Activated T-cell treated with anti-CD3 and anti-CD28 coated beads, Interleukin-2, amount 50 U/mL, for 4 hours (primary cell): ENCODE measurements at regions not wholly inside any gene's neighbourhood (a gene's known extent, or its start where the extent isn't known, plus 50 kb on each side); places are given as distances from the start of the nearest gene placed in this dataset.
"Not testable (repeated sequence)": the region's sequence is repeated elsewhere in the genome, so short reads cannot be mapped to it uniquely, and the experiment has no call there.

Experiments
- ATAC-seq, 2 donors: fragments of 200-7000 bp; cut with Tn5 transposase; one replicate each; pipeline ENCODE4 v1.10.0; 2021
- DNase-seq: peaks from one replicate; pipeline ENCODE4 v3.0.0-alpha.2; 2020
- H3K27me3 Mint-ChIP-seq: one replicate; pipeline ENCODE4 v1.8.0; 2021; ENCODE audit warnings: low read depth, mixed read lengths
- H3K36me3 Mint-ChIP-seq: one replicate; pipeline ENCODE4 v1.8.0; 2022; ENCODE audit warnings: mixed read lengths; ENCODE audit not compliant: insufficient read depth
- H3K4me1 Mint-ChIP-seq: one replicate; pipeline ENCODE4 v1.8.0; 2021; ENCODE audit warnings: low read depth, mixed read lengths
- H3K4me3 Mint-ChIP-seq: one replicate; pipeline ENCODE4 v1.8.0; 2021; ENCODE audit warnings: mild to moderate bottlenecking, moderate library complexity, mixed read lengths
- H3K9me3 Mint-ChIP-seq: one replicate; pipeline ENCODE4 v1.8.0; 2021; ENCODE audit warnings: mixed read lengths

DNA sequence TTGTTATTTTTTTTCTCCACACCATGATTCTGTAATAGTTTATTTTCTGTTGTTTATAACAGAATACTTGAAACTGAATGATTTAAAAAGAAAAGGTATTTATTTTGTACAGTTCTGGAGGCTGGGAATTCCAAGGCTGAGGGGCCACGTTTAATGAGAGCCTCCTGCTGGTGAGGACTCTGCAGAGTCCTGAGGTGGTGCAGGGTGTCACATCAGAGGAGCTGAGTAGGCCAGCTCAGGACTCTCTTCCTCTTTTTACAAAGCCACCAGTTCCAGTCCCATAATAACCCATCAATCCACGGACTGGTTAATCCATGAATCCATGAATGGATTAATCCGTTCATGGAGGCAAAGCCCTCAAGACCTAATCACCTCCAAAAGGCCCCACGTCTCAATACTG lies 71.6 kb downstream of the TFAP2A start:
- Mint-ChIP-seq H3K9me3 (no peaks in the 10 kb centered on the region), H3K4me3 (no peak overlapping the region), H3K4me1 (no peaks in the 10 kb centered on the region), H3K36me3 (no peaks in the 10 kb centered on the region), H3K27me3 (peaks cover 3% of the 10 kb centered on the region)
- DNase-seq (no peak), ATAC-seq (no peak)

DNA sequence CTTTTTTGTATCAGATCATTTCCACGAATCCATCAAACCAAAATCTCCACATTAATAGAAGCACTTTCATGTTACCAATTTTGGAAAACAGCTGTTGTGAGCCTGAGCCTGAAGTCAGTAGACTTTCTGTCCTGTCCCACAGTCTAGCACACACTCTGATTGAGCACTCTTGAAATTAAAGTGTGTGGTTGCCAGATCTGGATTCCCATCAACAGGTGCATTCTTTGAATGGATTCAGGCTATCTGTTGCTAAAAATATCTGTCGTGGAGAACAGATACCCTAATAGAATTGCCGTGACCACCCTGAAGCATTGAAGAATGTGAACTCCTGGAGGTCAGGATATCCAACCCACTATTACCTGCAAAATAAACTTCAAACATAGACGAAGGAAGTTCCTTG lies 73.3 kb downstream of the TFAP2A start:
- no peak for DNase-seq

DNA sequence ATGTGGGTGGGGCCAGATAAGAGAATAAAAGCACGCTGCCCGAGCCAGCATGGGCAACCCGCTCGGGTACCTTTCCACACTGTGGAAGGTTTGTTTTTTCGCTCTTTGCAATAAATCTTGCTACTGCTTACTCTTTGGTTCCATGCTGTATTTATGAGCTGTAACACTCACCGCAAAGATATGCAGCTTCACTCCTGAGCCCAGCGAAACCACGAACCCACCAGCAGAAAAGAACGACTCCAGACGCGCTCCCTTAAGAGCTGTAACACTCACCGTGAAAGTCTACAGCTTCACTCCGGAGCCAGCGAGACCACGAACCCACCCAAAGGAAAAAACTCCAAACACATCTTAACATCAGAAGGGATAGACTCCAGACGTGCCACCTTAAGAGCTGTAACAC lies 76.7 kb downstream of the TFAP2A start:
- no peaks in the 10 kb centered on the region for H3K36me3 Mint-ChIP-seq
- DNase-seq (no peak), ATAC-seq (no peak)
- H3K4me1 Mint-ChIP-seq, result no peaks in the 10 kb centered on the region
- H3K9me3 Mint-ChIP-seq, result no peaks in the 10 kb centered on the region
- H3K4me3 Mint-ChIP-seq, result no peak overlapping the region
- peaks cover 4% of the 10 kb centered on the region for H3K27me3 Mint-ChIP-seq

More for the DNA sequence above, 73.3 kb downstream of the TFAP2A start:
- H3K9me3 Mint-ChIP-seq, result no peaks in the 10 kb centered on the region
- H3K4me3 Mint-ChIP-seq, result no peak overlapping the region
- ATAC-seq, result no peak
- peaks cover 3% of the 10 kb centered on the region for H3K27me3 Mint-ChIP-seq
- H3K36me3 Mint-ChIP-seq, result no peaks in the 10 kb centered on the region
- no peaks in the 10 kb centered on the region for H3K4me1 Mint-ChIP-seq

DNA sequence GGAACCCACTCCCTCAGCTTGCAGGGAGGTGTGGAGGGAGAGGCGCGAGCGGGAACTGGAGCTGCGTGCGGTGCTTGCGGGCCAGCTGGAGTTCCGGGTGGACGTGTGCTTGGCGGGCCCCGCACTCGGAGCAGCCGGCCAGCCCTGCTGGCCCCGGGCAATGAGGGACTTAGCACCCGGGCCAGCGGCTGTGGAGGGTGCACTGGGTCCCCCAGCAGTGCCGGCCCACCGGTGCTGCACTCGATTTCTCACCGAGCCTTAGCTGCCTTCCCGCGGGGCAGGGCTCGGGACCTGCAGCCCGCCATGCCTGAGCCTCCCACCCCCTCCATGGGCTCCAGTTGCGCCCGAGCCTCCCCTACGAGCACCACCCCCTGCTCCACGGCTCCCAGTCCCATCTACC lies 77.5 kb downstream of the TFAP2A start:
- not testable (repeated sequence) for DNase-seq, H3K4me3 Mint-ChIP-seq, H3K27me3 Mint-ChIP-seq, ATAC-seq, H3K36me3 Mint-ChIP-seq, H3K4me1 Mint-ChIP-seq, H3K9me3 Mint-ChIP-seq

DNA sequence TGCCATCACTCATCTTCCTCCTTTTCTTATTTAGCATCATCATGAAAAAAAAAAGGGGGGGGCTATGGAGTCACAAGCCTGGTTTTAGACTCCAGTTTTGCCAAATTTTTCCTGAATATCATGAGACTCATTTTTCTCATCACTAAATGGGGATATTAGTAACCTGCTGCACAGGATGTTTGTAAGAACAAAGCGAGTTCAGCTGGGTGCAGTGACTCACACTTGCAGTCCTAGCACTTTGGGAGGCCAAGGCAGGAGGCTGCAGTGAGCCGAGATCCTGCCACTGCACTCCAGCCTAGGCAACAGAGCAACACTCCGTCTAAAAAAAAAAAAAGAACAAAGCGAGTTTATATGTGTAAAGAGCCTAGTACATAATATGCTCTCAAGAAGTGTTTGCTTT lies 82.8 kb downstream of the TFAP2A start:
- no peak overlapping the region for H3K4me3 Mint-ChIP-seq
- peaks cover 3% of the 10 kb centered on the region for H3K27me3 Mint-ChIP-seq
- ATAC-seq (no peak), DNase-seq (no peak)
- H3K36me3 Mint-ChIP-seq, result no peaks in the 10 kb centered on the region
- no peaks in the 10 kb centered on the region for H3K9me3 Mint-ChIP-seq
- H3K4me1 Mint-ChIP-seq, result no peaks in the 10 kb centered on the region

DNA sequence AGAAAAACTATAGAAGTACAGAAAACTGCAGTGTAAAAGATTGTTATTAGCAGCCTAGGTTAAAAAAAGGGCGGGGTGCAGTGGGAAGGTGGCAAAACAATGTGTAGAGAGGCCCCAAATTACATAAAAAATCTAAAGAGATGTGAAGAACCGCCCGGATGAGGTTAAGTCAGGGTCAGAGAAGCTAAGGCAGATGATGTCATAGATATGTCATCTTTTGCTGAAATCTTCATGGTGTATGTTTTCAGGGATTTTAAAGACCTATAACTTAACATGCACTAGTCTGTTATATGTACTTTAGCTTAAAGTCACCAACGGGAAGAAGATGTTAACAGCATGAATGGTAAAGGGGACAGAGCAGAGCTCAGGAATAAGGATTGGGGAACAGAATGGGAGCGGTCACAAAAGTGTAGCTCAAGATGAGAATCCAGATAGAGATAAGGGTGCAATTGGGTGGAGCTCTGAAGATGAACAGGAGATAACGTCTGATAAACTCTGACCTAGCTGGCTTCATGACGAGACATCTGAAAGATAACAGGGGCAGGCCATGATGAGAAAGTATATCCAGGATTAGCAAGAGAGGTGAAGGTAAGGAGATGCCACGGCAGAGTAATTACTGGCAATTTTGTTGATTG lies 83.4 kb downstream of the TFAP2A start:
- H3K36me3 Mint-ChIP-seq, result no peaks in the 10 kb centered on the region
- H3K4me1 Mint-ChIP-seq, result no peaks in the 10 kb centered on the region
- peaks cover 3% of the 10 kb centered on the region for H3K27me3 Mint-ChIP-seq
- DNase-seq (no peak), ATAC-seq (no peak)
- H3K9me3 Mint-ChIP-seq, result no peaks in the 10 kb centered on the region
- H3K4me3 Mint-ChIP-seq, result no peak overlapping the region

DNA sequence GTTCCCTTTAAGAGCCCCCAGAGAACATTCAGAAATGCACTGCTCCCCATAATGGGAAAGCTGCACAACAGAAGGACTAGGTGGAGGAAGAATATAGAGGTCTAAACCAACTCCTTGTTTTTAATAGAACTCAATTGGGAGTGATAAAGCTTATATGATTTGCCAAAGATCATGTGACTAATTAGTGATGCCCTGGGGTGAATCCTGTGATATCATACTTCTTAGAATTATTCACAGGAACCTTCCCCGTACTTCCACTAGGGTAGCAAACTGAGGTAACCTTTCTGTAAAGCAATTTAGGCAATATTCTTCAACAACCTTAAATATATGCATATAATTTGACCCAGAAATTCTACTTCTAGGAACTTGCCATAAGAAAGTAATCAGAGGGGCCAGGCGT lies 84.4 kb downstream of the TFAP2A start:
- Mint-ChIP-seq H3K9me3 (no peaks in the 10 kb centered on the region), H3K27me3 (peaks cover 3% of the 10 kb centered on the region), H3K4me1 (no peaks in the 10 kb centered on the region), H3K4me3 (no peak overlapping the region), H3K36me3 (no peaks in the 10 kb centered on the region)
- ATAC-seq (no peak), DNase-seq (no peak)

DNA sequence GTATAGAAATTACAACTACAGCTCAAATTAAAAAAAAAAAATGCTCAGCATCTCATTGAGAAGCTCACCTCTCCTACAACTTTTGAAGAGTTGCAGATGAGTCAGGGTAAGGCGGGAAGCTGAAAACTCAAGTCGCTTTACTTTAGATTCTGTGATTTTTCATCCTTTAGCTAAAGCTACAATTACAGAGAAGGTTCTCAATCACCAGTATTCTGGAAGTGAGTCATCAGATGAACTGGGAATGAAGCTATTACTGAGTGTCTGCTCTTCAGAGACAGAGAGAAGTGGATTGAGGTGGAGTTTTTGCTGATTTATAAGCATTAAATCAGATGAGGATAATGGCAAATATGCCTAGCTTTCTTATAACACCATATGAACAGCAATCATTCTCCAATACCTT lies 91.9 kb downstream of the TFAP2A start:
- peaks cover 4% of the 10 kb centered on the region for H3K9me3 Mint-ChIP-seq
- no peaks in the 10 kb centered on the region for H3K36me3 Mint-ChIP-seq
- no peak for ATAC-seq

DNA sequence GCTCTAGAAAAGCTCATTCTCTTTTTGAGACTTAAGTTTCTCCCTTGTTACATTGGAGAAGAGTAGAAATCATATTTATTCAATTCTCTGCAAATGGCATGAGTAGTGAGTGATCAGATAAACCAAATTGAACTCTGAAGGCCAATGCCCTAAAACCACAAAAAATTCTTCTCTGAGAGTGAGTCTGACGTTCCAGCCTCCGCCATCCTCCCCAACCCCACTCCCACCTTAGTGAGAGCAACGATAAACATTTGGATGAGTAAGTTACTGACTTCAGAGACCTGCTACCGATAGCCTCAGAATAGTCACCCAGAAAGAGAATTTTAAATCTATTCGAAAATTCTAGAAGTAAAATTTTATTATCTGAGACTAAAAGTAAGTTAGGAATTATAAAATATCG lies 94.6 kb downstream of the TFAP2A start:
- Mint-ChIP-seq H3K4me1 (no peaks in the 10 kb centered on the region), H3K27me3 (peaks cover 2% of the 10 kb centered on the region), H3K4me3 (no peak overlapping the region), H3K9me3 (peaks cover 4% of the 10 kb centered on the region), H3K36me3 (no peaks in the 10 kb centered on the region)
- no peak for DNase-seq
- no peak for ATAC-seq

More for the DNA sequence above, 91.9 kb downstream of the TFAP2A start:
- DNase-seq, result no peak
- Mint-ChIP-seq H3K4me3 (no peak overlapping the region), H3K4me1 (no peaks in the 10 kb centered on the region), H3K27me3 (no peaks in the 10 kb centered on the region)

DNA sequence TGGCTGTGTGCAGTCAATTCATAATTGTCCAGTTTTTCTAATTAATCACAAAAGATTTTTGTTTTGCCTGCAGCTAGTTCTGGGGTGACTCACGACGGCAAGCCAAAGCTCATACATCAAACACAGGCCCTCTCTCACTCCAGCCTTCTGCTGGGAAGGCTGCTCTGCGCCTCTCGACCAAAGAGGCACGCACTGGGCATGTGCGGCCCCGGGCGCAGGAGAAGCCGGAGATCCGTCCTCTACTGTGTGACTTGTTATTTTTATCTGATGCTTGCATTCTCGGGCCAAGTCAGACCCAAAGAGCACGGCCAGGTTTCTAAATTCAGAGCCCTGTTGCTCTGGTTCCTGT lies 98.5 kb downstream of the TFAP2A start:
- Mint-ChIP-seq H3K4me3 (no peak overlapping the region), H3K36me3 (no peaks in the 10 kb centered on the region), H3K4me1 (no peaks in the 10 kb centered on the region), H3K9me3 (peaks cover 4% of the 10 kb centered on the region), H3K27me3 (peaks cover 4% of the 10 kb centered on the region)
- no peak for ATAC-seq
- DNase-seq, result no peak

DNA sequence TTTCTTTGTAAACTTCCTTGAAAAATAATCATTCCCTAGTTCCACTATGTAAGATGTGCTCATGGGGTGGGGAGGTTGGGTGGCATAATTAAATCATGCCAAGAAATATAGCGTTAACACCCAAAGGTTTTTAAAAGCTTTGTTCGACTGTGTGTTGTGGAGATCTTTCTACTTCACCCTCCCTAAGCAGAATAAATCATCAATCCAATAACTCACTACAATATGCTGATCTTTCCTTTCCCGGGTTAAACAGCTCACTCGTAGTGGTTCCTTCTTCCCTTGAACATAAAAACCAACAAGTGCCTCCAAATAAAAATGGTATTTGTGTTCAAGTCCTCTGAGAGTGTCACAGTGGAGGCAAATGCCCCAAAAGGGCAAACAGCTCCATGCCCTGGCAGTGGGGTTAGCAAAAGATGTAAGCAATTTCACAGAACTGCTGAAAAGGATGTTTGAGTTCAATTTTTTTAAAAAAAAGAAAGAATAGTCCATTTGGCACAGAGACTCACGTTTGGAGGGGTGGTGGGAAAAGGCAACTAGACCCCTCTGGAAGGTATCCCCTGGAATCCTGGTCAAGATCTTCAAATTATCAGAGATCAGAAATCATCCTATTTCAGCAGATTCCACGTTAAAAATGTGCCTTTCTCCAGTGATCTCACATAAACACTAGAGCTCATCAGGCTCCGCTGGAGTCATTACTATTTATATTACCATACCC lies 99.1 kb downstream of the TFAP2A start:
- DNase-seq, result no peak
- Mint-ChIP-seq H3K36me3 (no peaks in the 10 kb centered on the region), H3K4me1 (no peaks in the 10 kb centered on the region)

DNA sequence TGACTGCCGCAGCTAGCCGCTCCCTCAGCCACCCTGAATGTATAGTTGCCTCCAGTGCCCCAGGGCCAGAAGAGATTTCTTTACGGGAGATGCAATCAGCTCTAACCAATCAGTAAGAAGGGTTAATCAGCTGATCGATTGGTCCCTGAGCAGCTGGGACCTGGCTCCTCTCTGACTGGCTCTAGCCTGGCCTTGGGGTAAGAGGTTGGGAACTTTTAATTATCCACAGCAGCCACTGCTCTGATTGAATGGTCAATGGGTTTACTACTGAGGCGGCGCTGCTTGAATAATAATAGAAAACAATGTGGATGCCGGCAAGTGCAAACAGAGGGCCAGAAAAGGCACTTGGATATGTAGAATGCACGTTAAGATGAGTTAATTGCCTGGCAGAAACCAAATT lies 99.8 kb downstream of the TFAP2A start:
- Mint-ChIP-seq H3K4me1 (no peaks in the 10 kb centered on the region), H3K9me3 (peaks cover 4% of the 10 kb centered on the region), H3K4me3 (no peak overlapping the region), H3K36me3 (no peaks in the 10 kb centered on the region), H3K27me3 (peaks cover 4% of the 10 kb centered on the region)
- no peak for DNase-seq
- no peak for ATAC-seq

More for the DNA sequence above, 99.1 kb downstream of the TFAP2A start:
- H3K4me3 Mint-ChIP-seq, result no peak overlapping the region
- peaks cover 4% of the 10 kb centered on the region for H3K27me3 Mint-ChIP-seq
- peaks cover 4% of the 10 kb centered on the region for H3K9me3 Mint-ChIP-seq
- ATAC-seq, result no peak

DNA sequence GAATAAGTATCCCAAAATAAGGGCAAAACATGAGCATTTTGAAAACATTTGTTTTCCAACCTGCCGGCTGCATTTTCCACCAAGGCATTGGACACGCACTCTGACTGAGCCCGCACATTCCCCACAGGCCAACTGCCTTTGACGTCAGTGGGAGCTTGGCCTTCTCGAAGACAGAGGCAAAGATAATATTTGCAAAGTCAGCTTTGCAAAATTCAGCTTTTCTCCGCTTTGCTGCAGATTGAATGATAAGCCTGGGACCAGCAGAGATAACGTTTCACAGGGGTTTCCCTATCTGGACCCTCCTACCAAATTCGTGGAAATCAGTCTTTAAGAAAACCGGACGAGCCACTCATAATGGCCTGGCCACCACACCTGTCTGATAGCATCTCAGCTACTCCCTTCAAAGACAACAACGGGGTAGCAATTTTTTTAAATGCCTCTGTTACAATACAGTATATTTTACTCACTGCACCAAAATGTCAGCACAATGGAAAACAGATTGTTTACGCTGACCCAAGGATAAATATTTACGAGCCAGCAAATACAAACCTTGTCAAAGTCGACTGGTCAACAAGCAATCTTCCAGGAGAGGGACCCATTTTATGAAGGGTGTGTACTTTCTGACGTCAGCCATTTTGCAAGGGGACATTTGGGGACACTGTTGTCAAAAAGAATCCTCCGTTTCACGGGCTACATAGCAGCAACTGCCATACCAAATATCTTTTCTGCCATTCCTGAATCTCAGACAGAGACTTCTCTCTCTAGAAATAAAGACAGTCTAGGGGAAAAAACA lies 100.5 kb downstream of the TFAP2A start:
- H3K4me3 Mint-ChIP-seq, result no peak overlapping the region
- ATAC-seq, result no peak

DNA sequence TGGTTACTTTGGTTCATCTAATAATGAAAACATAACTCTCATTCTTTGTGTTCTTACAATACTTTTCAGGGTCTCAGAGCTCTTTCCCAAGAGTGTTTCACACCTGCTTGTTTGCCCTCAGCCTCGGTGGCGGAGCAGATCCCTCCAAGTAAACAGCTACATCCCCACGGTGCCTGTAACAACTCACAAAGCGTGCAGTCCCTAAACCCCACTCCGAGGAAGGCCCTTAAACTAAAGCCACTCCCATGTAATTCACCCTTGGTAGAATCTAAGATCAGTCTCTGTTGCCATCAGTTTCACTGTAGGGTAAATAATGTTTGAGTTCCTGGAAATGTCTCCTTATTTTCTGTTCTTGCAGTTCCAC lies 101.1 kb downstream of the TFAP2A start:
- no peaks in the 10 kb centered on the region for H3K4me1 Mint-ChIP-seq
- DNase-seq (no peak), ATAC-seq (no peak)
- peaks cover 2% of the 10 kb centered on the region for H3K9me3 Mint-ChIP-seq
- H3K36me3 Mint-ChIP-seq, result no peaks in the 10 kb centered on the region
- H3K4me3 Mint-ChIP-seq, result no peak overlapping the region
- peaks cover 4% of the 10 kb centered on the region for H3K27me3 Mint-ChIP-seq

More for the DNA sequence above, 100.5 kb downstream of the TFAP2A start:
- no peaks in the 10 kb centered on the region for H3K36me3 Mint-ChIP-seq
- DNase-seq, result no peak
- H3K4me1 Mint-ChIP-seq, result no peaks in the 10 kb centered on the region
- peaks cover 4% of the 10 kb centered on the region for H3K27me3 Mint-ChIP-seq
- peaks cover 4% of the 10 kb centered on the region for H3K9me3 Mint-ChIP-seq

DNA sequence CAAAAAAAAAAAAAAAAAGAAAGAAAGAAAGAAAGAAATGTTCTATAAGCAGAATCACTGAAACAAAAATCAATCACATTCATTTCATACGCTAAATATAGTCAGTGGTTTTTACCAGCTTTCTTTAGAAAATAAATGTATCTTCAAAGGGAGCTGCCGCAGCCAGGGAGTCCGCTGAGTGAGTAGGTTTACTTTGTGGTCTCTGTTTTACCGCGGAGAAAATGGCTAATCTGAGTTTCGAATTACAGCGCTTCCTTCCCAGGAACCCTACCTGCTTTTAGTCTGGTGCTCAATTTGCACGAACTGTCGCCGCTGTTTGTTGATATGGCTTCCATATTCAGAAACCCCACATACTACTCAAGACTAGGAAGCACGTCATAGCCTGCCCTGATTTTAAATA lies 102.4 kb downstream of the TFAP2A start:
- ATAC-seq, result no peak
- H3K36me3 Mint-ChIP-seq, result no peaks in the 10 kb centered on the region
- peaks cover 2% of the 10 kb centered on the region for H3K27me3 Mint-ChIP-seq
- H3K4me3 Mint-ChIP-seq, result no peak overlapping the region
- no peaks in the 10 kb centered on the region for H3K4me1 Mint-ChIP-seq
- no peaks in the 10 kb centered on the region for H3K9me3 Mint-ChIP-seq
- no peak for DNase-seq
